Astrocyte of the spinal cord (primary cell): ENCODE measurements at regions not wholly inside any gene's neighbourhood (a gene's known extent, or its start where the extent isn't known, plus 50 kb on each side); places are given as distances from the start of the nearest gene placed in this dataset.
"Not testable (repeated sequence)": the region's sequence is repeated elsewhere in the genome, so short reads cannot be mapped to it uniquely, and the experiment has no call there.

Source experiments
- DNase-seq: peaks from one replicate; pipeline ENCODE4 v3.0.0; 2011; ENCODE audit warnings: low read depth, low spot score
- H3K4me3 ChIP-seq: 2 replicates; pipeline ENCODE4 v1.5.1; 2011; ENCODE audit warnings: low read depth, mild to moderate bottlenecking, low read length, moderate library complexity
- in situ Hi-C: cut with HindIII; loops from 2 replicates; pipeline ENCODE4 v1.10.0; 2017; ENCODE audit warnings: low sequenced_read_pairs
- TF ChIP-seq, protein P1 (sequence below): IDR thresholded peaks from 2 replicates; pipeline ENCODE4 v1.5.1; 2012; ENCODE audit warnings: low read depth, mild to moderate bottlenecking, low read length, inconsistent platforms

DNA sequence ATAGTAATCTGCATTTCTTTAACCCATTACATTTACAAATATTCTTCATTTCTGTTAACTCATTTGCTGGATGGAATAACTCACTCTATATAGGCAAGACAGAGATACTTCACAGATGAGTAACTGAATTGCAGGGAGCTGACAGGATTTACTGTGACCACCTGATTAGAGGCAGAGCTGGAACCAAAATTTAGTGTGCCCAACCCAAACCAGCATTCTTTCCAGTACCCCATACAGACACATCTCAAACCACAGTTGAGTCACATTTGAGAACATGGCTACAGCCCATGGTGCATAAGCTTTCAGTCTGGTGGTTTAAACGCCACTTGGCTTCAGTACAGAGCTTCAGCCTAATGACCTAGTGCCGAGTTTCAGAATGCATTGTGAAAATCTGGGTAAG lies 138.4 kb upstream of the TENT5A start:
- peak; percentile 94 for DNase-seq
- no peak overlapping the region for H3K4me3 ChIP-seq
- TF ChIP-seq, protein P1, sequence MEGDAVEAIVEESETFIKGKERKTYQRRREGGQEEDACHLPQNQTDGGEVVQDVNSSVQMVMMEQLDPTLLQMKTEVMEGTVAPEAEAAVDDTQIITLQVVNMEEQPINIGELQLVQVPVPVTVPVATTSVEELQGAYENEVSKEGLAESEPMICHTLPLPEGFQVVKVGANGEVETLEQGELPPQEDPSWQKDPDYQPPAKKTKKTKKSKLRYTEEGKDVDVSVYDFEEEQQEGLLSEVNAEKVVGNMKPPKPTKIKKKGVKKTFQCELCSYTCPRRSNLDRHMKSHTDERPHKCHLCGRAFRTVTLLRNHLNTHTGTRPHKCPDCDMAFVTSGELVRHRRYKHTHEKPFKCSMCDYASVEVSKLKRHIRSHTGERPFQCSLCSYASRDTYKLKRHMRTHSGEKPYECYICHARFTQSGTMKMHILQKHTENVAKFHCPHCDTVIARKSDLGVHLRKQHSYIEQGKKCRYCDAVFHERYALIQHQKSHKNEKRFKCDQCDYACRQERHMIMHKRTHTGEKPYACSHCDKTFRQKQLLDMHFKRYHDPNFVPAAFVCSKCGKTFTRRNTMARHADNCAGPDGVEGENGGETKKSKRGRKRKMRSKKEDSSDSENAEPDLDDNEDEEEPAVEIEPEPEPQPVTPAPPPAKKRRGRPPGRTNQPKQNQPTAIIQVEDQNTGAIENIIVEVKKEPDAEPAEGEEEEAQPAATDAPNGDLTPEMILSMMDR, result no peak
- in situ Hi-C loops, result no loop called here

DNA sequence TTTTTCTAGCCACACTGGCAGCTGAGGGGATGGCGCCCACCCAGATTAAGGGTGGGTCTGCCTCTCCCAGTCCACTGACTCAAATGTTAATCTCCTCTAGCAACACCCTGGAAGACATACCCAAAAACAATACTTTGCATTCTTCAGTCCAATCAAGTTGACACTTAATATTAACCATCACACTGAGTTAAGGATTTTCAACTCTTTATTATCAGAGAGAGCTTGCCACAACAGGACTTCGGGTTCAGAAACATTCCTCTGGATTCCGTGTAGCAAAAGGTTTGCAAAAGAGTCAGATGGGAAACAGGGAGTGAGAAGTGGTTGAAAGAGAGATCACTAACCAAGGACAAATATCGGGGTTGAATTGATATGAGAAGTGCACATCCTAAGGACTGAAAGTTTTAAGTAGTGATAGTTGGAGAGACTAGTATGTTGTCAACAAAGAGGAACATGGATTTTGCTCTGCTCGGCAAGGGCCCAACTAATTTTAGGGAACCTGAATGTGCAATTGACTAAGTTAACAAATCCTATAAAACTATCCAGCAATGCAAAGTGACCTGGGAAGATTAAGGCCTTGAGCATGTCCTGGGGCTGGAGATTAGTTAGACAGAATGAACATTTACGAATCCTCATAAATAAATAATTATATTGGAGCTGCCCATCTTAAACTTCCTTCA lies 137.0 kb upstream of the TENT5A start:
- TF ChIP-seq, protein P1, result no peak
- no peak for DNase-seq
- H3K4me3 ChIP-seq, result no peak overlapping the region
- in situ Hi-C loops, result no loop called here

DNA sequence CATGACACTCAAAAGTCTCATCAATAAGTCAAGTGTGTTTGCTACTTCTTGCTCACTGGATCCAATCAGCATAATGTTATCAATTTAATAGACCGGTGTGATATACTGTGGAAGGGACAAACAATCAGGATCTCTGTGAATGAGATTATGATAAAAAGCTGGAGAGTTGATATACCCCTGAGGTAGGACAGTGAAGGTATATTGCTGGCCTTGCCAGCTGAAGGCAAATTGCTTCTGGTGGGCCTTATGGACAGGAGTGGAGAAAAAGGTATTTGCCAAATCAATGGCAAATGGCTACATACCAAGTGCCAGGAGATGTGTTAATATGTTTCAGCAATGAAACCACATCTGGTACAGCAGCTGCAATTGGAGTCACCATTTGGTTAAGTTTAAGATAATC lies 134.4 kb upstream of the TENT5A start:
- DNase-seq, H3K4me3 ChIP-seq, in situ Hi-C loops: not testable (repeated sequence)

DNA sequence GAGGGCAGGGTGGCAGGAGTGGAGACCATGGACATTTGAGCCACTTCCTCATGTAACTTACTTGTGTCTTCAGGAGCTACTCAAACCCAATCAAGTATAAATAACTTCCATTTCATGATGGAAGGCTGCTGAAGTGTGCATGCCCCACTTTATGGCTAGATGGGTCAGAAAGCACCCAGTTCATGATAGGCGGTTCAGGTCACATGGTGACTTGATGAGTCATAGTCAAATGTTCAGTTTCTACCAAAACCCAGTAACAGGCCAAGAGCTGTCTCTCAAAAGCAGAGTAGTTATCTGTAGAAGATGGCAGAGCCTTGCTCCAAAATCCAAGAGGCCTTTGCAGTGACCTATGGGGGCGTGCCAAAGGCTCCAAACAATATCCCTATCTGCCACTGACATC lies 133.7 kb upstream of the TENT5A start:
- TF ChIP-seq, protein P1, result no peak
- no peak overlapping the region for H3K4me3 ChIP-seq
- in situ Hi-C loops, result no loop called here
- DNase-seq, result no peak

DNA sequence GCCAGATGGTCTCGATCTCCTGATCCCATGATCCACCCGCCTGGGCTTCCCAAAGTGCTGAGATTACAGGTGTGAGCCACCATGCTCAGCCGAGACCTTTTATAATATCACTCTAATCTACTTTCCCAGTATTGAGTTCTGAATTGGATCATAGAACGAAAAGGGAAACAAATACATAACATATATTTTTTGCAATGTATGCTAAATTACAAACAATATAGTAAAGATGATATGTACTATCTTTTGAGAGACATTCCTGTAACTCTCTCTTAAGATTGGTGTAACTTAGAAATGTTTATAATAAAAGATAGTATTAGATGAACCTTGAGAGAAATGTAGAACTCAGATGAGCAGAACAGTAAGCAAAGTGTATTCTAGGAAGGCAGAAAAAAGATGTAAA lies 129.2 kb upstream of the TENT5A start:
- no peak overlapping the region for H3K4me3 ChIP-seq
- in situ Hi-C loops, result no loop called here
- TF ChIP-seq, protein P1, result no peak
- DNase-seq, result no peak

DNA sequence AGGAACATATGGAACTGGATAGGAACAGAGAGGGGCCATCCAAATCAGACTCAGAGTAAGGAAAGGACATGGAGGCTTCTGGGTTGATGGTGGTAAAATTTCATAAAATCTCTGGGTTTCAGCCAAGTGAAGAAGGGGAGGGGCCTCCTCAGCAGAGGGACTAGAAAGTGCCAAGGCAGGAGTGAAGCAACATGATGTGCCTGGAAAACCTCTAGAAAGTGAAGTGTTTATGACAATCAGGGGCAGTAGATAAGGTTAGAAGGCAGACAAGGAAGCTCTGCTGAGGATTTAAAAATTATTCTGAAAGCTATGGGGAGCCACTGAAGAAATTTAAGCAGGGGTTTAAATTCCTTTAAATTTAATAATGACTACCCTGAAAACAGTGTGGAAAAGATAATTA lies 126.0 kb upstream of the TENT5A start:
- no peak for DNase-seq
- in situ Hi-C loops, result no loop called here
- TF ChIP-seq, protein P1, result no peak
- no peak overlapping the region for H3K4me3 ChIP-seq

DNA sequence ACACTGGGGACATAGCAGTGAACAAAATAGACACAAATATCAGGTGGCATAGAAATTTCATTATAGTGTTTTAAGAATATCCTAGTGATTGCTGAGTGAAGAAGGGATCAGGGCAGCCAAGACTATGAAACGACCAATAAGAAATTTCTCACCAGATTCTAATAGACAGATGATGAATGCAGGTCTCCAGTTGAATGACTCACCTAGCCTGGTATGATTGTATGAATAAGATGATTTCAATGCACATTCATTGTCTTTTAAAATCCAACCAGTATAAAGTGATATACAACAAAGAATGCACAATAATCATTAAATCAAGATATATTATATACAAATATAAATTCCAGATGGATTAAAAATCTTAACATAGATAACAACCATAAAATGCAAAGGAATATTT lies 124.5 kb upstream of the TENT5A start:
- H3K4me3 ChIP-seq, result no peak overlapping the region
- in situ Hi-C loops, result no loop called here
- DNase-seq, result no peak
- TF ChIP-seq, protein P1, result no peak
